ENCODE measurements at regions not wholly inside any gene's neighbourhood (a gene's known extent, or its start where the extent isn't known, plus 50 kb on each side); places are given as distances from the start of the nearest gene placed in this dataset.

- no peak for TF ChIP-seq EZH2 (IDR thresholded peaks at IDR 0.05; ENCODE audit: low read length)
- TF ChIP-seq, protein P1, sequence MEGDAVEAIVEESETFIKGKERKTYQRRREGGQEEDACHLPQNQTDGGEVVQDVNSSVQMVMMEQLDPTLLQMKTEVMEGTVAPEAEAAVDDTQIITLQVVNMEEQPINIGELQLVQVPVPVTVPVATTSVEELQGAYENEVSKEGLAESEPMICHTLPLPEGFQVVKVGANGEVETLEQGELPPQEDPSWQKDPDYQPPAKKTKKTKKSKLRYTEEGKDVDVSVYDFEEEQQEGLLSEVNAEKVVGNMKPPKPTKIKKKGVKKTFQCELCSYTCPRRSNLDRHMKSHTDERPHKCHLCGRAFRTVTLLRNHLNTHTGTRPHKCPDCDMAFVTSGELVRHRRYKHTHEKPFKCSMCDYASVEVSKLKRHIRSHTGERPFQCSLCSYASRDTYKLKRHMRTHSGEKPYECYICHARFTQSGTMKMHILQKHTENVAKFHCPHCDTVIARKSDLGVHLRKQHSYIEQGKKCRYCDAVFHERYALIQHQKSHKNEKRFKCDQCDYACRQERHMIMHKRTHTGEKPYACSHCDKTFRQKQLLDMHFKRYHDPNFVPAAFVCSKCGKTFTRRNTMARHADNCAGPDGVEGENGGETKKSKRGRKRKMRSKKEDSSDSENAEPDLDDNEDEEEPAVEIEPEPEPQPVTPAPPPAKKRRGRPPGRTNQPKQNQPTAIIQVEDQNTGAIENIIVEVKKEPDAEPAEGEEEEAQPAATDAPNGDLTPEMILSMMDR (optimal IDR thresholded peaks at IDR 0.05 in 1 of 3, IDR thresholded peaks at IDR 0.05 in 1 of 3, conservative IDR thresholded peaks at IDR 0.05 in 1 of 3; ENCODE audit: extremely low read depth in 1 of 3, insufficient read depth in 2 of 3, low read length in 3 of 3): no peak
- DNase-seq (ENCODE audit: low read depth, low spot score): no peak
- Histone ChIP-seq H3K27ac (ENCODE audit: control insufficient read depth, insufficient read depth, low read length) (no peak overlapping the region), H3K4me1 (ENCODE audit: control insufficient read depth, extremely low read depth, insufficient read depth, low read length) (peaks cover 2% of the 10 kb centered on the region), H3K27me3 (ENCODE audit: control insufficient read depth, extremely low read depth, insufficient read depth, low read length) (peaks cover 6% of the 10 kb centered on the region), H3K4me3 (ENCODE audit: control insufficient read depth in 2 of 3, extremely low read depth in 1 of 3, insufficient read depth in 2 of 3, low read depth in 1 of 3, low read length in 3 of 3) (no peak overlapping the region), H3K9me1 (ENCODE audit: control insufficient read depth, extremely low read depth, insufficient read depth, low read length) (no peaks in the 10 kb centered on the region), H4K20me1 (ENCODE audit: control insufficient read depth, extremely low read depth, insufficient read depth, low read length) (no peaks in the 10 kb centered on the region), H3K9ac (ENCODE audit: control insufficient read depth, extremely low read depth, insufficient read depth, low read length) (no peak overlapping the region), H3K4me2 (ENCODE audit: control insufficient read depth, extremely low read depth, insufficient read depth, low read depth, low read length) (no peak overlapping the region), H3K36me3 (ENCODE audit: control insufficient read depth in 2 of 2, extremely low read depth in 1 of 2, insufficient read depth in 2 of 2, low read length in 2 of 2) (no peaks in the 10 kb centered on the region), H2AFZ (ENCODE audit: control insufficient read depth, low read length) (no peak overlapping the region), H3K9me3 (ENCODE audit: control insufficient read depth, low read depth, low read length) (no peaks in the 10 kb centered on the region), H3K79me2 (ENCODE audit: control insufficient read depth, insufficient read depth, low read length) (no peaks in the 10 kb centered on the region)
- no peak for FAIRE-seq
- dilution Hi-C loops (cut with MboI; ENCODE audit: extremely low pct_ligation_motif_present, low sequenced_read_pairs): no loop called here
These were observed 241.6 kb downstream of the SUCLG1 start for GRCh38 chr2:84217456-84217855.

- DNase-seq (ENCODE audit: low read depth, low spot score) (no peak), FAIRE-seq (no peak)
- H3K36me3 ChIP-seq (ENCODE audit: control insufficient read depth in 2 of 2, extremely low read depth in 1 of 2, insufficient read depth in 2 of 2, low read length in 2 of 2): no peaks in the 10 kb centered on the region
- no peak overlapping the region for H3K4me3 ChIP-seq (ENCODE audit: control insufficient read depth in 2 of 3, extremely low read depth in 1 of 3, insufficient read depth in 2 of 3, low read depth in 1 of 3, low read length in 3 of 3)
- TF ChIP-seq, protein P1 (optimal IDR thresholded peaks at IDR 0.05 in 1 of 3, IDR thresholded peaks at IDR 0.05 in 1 of 3, conservative IDR thresholded peaks at IDR 0.05 in 1 of 3; ENCODE audit: extremely low read depth in 1 of 3, insufficient read depth in 2 of 3, low read length in 3 of 3): no peak
- no peak for TF ChIP-seq EZH2 (IDR thresholded peaks at IDR 0.05; ENCODE audit: low read length)
- no peak overlapping the region for H2AFZ ChIP-seq (ENCODE audit: control insufficient read depth, low read length)
- dilution Hi-C loops (cut with MboI; ENCODE audit: extremely low pct_ligation_motif_present, low sequenced_read_pairs): no loop called here
- H3K27ac ChIP-seq (ENCODE audit: control insufficient read depth, insufficient read depth, low read length): no peak overlapping the region
- no peaks in the 10 kb centered on the region for H3K4me1 ChIP-seq (ENCODE audit: control insufficient read depth, extremely low read depth, insufficient read depth, low read length)
- H4K20me1 ChIP-seq (ENCODE audit: control insufficient read depth, extremely low read depth, insufficient read depth, low read length): no peaks in the 10 kb centered on the region
- no peaks in the 10 kb centered on the region for H3K9me1 ChIP-seq (ENCODE audit: control insufficient read depth, extremely low read depth, insufficient read depth, low read length)
- H3K9ac ChIP-seq (ENCODE audit: control insufficient read depth, extremely low read depth, insufficient read depth, low read length): no peak overlapping the region
- peaks cover 6% of the 10 kb centered on the region for H3K27me3 ChIP-seq (ENCODE audit: control insufficient read depth, extremely low read depth, insufficient read depth, low read length)
- H3K9me3 ChIP-seq (ENCODE audit: control insufficient read depth, low read depth, low read length): no peaks in the 10 kb centered on the region
- H3K79me2 ChIP-seq (ENCODE audit: control insufficient read depth, insufficient read depth, low read length): no peaks in the 10 kb centered on the region
- no peak overlapping the region for H3K4me2 ChIP-seq (ENCODE audit: control insufficient read depth, extremely low read depth, insufficient read depth, low read depth, low read length)
These were observed 244.6 kb downstream of the SUCLG1 start for GRCh38 chr2:84214455-84214854.
